ENCODE measurements at regions not wholly inside any gene's neighbourhood (a gene's known extent, or its start where the extent isn't known, plus 50 kb on each side); places are given as distances from the start of the nearest gene placed in this dataset.
"Not testable (repeated sequence)": the region's sequence is repeated elsewhere in the genome, so short reads cannot be mapped to it uniquely, and the experiment has no call there.

GRCh38 chr1:224539971-224540370 lies 76.1 kb upstream of the CNIH3 start:
- DNase-seq = no peak

GRCh38 chr1:224540535-224540934 lies 75.6 kb upstream of the CNIH3 start:
- no peak for DNase-seq

GRCh38 chr1:224541072-224541790 lies 74.9 kb upstream of the CNIH3 start:
- no peak for DNase-seq

DNA sequence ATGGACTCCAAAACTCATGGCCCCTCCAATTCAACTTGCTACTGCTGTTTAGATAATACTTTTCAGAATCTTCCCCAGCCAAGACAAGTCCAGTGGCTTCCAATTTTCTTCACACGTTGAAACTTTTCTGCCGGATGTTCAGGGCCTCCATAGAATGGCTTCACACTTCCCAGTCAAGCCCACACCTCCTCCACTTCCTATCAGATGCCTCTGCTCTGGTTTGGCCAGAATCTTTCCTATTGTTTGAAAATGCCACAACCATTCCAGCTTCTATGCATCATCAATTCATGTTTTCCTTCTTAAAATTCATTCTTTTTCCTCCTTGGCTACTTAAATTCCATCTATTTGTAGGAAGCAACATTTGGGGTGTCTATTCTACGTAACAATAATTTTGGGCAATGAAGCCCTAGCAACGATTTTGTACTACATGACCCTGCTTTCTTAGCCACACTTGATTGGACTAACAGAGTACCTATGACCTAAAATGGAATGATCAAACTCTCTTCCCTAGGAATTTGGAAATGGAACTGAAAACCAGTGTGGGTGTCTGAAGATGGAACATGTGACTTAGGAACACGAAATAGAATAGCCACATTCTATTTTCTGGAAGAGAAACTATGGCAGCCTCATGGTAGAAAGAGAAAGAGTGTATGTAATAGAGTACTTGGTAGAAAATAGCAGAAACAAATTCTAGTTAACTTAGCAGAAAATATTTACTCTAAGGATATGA lies 74.1 kb upstream of the CNIH3 start:
- no peak for DNase-seq

GRCh38 chr1:224542783-224543440 lies 73.2 kb upstream of the CNIH3 start:
- DNase-seq = no peak

GRCh38 chr1:224543453-224543852 lies 72.7 kb upstream of the CNIH3 start:
- no peak for DNase-seq

GRCh38 chr1:224544346-224545110 lies 71.6 kb upstream of the CNIH3 start:
- DNase-seq = no peak

DNA sequence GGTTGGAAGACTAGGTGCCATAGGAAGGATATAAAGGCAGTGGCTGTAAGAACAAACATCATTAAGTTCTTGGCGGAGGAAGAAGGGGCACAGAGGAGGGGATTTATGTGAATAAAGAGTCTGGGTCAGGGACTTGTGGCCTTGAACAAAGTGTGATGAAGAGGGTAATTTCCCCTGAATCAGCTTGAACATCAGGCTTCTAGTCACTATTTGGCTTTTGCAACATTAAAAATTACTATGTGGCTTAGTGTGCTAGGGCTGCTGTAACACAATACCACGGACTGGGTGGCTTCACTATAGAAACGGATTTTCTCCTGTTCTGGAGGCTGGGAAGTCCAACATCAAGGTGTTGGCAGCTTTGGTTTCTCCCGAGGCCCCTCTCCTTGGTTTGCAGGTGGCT lies 70.5 kb upstream of the CNIH3 start:
- DNase-seq = no peak

DNA sequence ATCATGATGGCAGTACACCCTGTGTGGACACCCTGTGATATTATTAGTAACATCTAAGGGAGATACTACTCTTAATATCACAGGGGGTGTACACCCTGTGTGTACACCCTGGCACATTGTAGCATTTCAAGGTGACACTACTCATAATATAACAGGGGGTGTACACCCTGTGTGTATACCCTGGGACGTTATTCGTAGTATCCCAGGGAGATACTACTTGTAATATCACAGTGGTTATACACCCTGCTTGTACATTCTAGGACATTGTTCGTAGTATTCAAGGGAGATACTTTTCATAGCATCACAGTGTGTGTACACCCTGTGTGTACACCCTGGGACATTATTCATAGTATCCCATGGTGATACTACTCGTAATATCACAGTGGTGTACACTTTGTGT lies 67.4 kb upstream of the CNIH3 start:
- no peak for DNase-seq

DNA sequence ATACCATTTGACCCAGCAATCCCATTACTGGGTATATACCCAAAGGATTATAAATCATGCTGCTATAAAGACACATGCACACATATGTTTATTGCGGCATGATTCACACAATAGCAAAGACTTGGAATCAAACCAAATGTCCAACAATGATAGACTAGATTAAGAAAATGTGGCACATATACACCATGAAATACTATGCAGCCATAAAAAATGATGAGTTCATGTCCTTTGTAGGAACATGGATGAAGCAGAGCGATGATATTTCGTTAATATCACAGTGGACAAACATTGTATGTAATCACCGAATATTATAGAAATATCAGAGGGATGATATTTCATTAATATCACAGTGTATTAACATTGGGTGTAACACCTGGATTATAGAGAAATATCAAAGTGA lies 64.9 kb upstream of the CNIH3 start:
- DNase-seq = not testable (repeated sequence)

DNA sequence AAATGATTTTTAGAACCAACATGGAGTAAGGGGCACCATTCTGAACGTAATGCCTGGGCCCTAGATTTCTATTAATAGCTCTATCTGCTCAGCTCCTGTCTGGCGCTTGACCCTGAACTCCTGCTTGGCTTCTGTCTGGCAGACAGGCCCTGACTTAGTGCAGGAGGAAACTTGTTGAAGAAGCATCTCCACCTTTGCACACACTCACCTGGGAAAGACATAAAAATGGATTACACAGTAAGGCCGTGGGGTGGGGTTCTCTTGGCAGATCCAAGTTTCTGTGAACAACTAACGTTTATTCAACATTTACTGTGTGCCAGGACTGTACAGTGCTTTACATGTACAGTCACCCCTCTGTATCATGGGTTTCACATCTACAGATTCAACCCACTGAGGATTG lies 62.1 kb upstream of the CNIH3 start:
- no peak for DNase-seq

DNA sequence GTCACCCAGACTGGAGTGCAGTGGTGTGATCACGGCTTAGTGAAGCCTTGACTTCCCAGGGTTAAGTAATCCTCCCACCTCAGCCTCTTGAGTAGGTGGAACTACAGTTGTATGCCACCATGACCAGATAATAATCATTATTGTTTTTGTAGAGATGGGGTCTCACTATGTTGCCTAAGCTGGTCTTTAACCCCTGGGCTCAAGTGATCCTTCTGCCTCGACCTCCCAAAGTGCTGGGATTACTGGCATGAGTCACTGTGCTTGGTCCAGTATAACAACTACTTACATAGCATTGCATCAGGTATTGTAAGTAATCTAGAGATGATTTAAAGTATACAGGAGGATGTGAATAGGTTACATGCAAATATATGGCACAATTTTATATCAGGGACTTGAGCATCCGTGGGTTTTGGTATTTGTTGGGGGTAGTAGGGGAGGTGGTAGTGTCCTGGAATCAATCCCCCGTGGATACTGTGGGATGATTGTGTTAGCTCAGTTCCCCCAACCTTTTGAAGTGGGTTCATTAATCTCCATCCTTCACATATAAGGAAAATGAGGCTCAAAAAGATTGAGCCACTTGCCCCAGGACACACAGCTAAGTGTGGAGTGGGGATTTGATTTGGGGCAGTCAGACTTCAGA lies 61.4 kb upstream of the CNIH3 start:
- no peak for DNase-seq

DNA sequence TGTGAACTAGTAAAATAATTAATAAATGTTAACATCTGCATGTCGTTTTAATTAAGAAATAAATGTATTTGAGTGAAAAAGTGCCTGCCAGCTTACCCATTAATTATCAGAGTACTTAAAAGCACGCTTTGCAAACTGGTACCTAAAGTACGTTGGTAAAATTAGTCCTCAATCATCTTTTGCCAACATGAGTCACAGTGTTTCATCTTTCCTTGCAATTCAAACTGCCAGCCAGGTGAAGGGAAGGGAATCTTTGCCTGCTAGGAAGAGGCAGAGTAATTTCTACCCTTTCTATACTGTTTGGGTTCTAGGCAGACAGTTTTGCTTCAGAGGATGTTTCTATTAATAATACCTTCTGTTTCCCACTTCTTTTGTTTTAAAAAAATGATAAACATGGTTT lies 57.2 kb upstream of the CNIH3 start:
- no peak for DNase-seq

DNA sequence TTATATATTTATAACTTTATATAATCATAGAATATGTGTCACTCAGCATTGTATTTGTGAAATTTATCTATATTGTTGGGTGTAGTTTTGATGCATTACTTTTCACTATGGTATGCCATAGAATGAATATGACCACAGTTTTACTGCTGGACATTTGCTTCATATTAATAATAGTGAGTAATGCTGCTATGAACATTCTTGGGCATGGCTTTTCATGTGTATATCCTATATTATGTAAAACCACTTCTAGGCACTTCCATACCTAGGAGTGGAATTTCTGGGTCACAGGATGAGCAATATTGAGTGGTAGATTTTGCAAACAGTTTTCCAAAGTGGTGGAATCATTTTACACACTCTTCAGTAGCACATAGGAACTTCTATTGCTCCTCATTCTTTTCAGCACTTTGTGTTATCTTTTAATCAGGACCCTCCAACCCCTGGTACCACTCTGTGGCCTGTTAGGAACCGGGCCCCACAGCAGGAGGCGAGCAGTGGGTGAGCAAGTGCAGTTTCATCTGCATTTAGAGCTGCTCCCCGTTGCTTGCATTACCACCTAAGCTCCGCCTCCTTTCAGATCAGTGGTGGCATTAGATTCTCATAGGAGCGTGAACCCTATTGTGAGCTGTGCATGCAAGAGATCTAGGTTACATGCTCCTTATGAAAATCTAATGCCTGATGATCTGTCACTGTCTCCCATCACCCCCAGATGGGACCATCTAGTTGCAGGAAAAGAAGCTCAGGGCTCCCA lies 56.0 kb upstream of the CNIH3 start:
- DNase-seq = no peak

DNA sequence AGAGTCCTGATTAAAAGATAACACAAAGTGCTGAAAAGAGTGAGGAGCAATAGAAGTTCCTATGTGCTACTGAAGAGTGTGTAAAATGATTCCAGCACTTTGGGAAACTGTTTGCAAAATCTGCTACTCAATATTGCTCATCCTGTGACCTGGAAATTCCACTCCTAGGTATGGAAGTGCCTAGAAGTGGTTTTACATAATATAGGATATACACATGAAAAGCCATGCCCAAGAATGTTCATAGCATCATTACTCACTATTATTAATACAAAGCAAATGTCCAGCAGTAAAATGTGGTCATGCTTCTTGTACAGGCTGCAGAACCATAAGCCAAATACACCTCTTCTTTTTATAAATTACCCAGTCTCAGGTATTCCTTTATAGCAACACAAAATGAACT lies 53.2 kb upstream of the CNIH3 start:
- DNase-seq = not testable (repeated sequence)

DNA sequence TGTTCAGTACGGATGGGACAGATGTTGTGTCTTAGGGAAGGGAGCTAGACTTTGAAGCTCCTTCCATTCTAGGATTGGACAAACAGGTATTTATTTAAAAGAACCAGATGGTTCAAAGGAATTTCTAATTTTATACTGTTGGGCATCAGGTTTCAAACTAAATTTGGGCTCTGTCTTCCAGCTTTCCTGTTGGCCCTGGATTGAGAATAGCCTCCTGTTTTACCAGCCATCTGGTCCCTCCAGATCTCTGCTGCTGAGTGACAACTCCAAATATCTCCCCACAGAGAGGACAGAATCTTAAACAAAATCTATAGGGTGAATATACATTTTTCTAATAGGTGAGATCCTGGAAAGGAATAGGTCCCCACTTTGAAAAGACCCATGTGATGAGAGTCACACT lies 52.5 kb upstream of the CNIH3 start:
- DNase-seq = no peak

- no peak for DNase-seq
Observed at GRCh38 chr1:224564454-224565084, 51.5 kb upstream of the CNIH3 start.

DNA sequence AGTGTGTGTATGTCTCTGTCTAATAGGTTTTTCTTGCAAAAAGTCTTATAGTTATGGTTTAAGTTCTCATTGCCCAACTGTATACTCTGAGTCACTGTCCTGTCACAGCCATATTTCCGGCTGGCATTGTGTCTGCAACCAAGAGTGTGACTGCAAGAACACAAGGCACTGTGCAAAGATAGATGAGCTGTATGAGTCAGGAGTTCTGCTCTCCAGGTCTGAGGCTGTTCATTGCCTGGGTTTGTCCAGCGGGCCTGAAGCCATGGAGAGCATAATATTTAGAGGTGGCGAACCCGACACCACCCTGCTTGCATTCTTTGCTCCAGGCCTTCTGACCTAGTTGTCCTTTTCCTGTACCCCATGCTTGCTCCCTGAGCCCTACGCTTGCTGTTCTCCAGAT lies 50.9 kb upstream of the CNIH3 start:
- DNase-seq = no peak

GRCh38 chr1:224565611-224566406 lies 50.3 kb upstream of the CNIH3 start:
- no peak for DNase-seq

Measured in DMS79 (cell line).